Nephron progenitor cell (in vitro differentiated cells): ENCODE measurements at regions not wholly inside any gene's neighbourhood (a gene's known extent, or its start where the extent isn't known, plus 50 kb on each side); places are given as distances from the start of the nearest gene placed in this dataset.

Source experiments
- DNase-seq: peaks from one replicate; pipeline ENCODE4 v3.0.0; 2021
- H3K27ac Mint-ChIP-seq: 2 replicates; pipeline ENCODE4 v1.8.0; 2021; ENCODE audit warnings: mild to moderate bottlenecking, moderate library complexity, mixed read lengths
- H3K27me3 Mint-ChIP-seq: 2 replicates; pipeline ENCODE4 v1.8.0; 2021; ENCODE audit warnings: mild to moderate bottlenecking, low read depth, mixed read lengths; ENCODE audit not compliant: poor library complexity
- H3K36me3 Mint-ChIP-seq: 2 replicates; pipeline ENCODE4 v1.8.0; 2021; ENCODE audit warnings: low read depth, mixed read lengths
- H3K4me1 Mint-ChIP-seq: 2 replicates; pipeline ENCODE4 v1.8.0; 2021; ENCODE audit warnings: mixed read lengths
- H3K4me3 Mint-ChIP-seq: 2 replicates; pipeline ENCODE4 v1.8.0; 2021; ENCODE audit warnings: mild to moderate bottlenecking, moderate library complexity, mixed read lengths
- H3K9me3 Mint-ChIP-seq: 2 replicates; pipeline ENCODE4 v1.8.0; 2021; ENCODE audit warnings: mild to moderate bottlenecking, moderate library complexity, mixed read lengths
- TF ChIP-seq, protein P1 (sequence below): fragments of 200-600 bp; sonication (generic); IDR thresholded peaks from 2 replicates; pipeline ENCODE4 v1.5.0; 2021; ENCODE audit warnings: antibody characterized with exemption

GRCh38 chr15:29936353-29937049 is 114.2 kb upstream of the TJP1 start:
- Mint-ChIP-seq H3K27me3 (peaks cover 9% of the 10 kb centered on the region), H3K36me3 (no peaks in the 10 kb centered on the region), H3K9me3 (no peaks in the 10 kb centered on the region), H3K27ac (no peak overlapping the region), H3K4me1 (no peaks in the 10 kb centered on the region), H3K4me3 (no peak overlapping the region)
- no peak for DNase-seq
- TF ChIP-seq, protein P1, sequence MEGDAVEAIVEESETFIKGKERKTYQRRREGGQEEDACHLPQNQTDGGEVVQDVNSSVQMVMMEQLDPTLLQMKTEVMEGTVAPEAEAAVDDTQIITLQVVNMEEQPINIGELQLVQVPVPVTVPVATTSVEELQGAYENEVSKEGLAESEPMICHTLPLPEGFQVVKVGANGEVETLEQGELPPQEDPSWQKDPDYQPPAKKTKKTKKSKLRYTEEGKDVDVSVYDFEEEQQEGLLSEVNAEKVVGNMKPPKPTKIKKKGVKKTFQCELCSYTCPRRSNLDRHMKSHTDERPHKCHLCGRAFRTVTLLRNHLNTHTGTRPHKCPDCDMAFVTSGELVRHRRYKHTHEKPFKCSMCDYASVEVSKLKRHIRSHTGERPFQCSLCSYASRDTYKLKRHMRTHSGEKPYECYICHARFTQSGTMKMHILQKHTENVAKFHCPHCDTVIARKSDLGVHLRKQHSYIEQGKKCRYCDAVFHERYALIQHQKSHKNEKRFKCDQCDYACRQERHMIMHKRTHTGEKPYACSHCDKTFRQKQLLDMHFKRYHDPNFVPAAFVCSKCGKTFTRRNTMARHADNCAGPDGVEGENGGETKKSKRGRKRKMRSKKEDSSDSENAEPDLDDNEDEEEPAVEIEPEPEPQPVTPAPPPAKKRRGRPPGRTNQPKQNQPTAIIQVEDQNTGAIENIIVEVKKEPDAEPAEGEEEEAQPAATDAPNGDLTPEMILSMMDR, result no peak

GRCh38 chr15:29935296-29936004 is 113.2 kb upstream of the TJP1 start:
- H3K36me3 Mint-ChIP-seq, result no peaks in the 10 kb centered on the region
- peaks cover 6% of the 10 kb centered on the region for H3K27me3 Mint-ChIP-seq
- DNase-seq, result no peak
- no peaks in the 10 kb centered on the region for H3K9me3 Mint-ChIP-seq
- no peak overlapping the region for H3K4me3 Mint-ChIP-seq
- TF ChIP-seq, protein P1, result no peak
- H3K4me1 Mint-ChIP-seq, result no peaks in the 10 kb centered on the region
- no peak overlapping the region for H3K27ac Mint-ChIP-seq

DNA sequence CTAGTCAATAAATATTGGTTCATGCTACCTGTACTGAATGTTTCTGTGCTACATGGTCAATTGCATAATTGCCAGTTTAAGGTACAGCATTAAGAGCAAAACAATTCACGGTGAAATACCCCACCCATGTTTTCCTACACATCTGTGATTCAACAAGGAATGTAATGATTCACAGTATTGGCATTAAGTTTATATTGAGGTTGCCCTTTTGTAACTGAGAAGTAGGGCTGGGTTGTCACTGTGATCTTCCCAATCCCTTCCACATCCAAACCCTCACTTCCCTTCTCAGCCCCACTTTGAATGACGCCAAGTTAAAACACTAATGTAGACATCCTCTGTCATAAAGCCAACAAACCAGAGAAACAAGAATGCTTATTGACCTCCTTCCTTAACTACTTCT is 112.0 kb upstream of the TJP1 start:
- Mint-ChIP-seq H3K27ac (no peak overlapping the region), H3K27me3 (peaks cover 6% of the 10 kb centered on the region), H3K4me3 (no peak overlapping the region), H3K36me3 (no peaks in the 10 kb centered on the region), H3K4me1 (no peaks in the 10 kb centered on the region), H3K9me3 (no peaks in the 10 kb centered on the region)
- TF ChIP-seq, protein P1, result no peak
- no peak for DNase-seq

GRCh38 chr15:29933042-29933803 is 111.0 kb upstream of the TJP1 start:
- Mint-ChIP-seq H3K27me3 (peaks cover 6% of the 10 kb centered on the region), H3K27ac (no peak overlapping the region), H3K4me3 (no peak overlapping the region), H3K4me1 (no peaks in the 10 kb centered on the region), H3K9me3 (no peaks in the 10 kb centered on the region), H3K36me3 (no peaks in the 10 kb centered on the region)
- DNase-seq, result no peak
- TF ChIP-seq, protein P1, result no peak

DNA sequence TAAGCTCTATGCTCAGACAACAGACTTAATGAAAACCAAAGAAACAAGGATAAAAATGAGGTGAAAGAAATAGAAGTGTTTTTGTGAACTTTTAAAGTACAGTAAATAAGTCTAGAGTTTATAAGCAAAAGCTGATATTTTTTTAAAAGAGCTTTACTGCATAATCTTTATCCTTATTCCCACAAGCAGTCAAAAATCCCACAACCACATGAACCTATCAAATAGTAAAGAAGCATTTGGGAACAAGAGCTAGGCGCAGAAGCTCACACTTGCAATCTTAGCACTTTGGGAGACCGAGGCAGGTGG is 103.8 kb upstream of the TJP1 start:
- H3K27me3 Mint-ChIP-seq, result peaks cover 10% of the 10 kb centered on the region
- H3K9me3 Mint-ChIP-seq, result no peaks in the 10 kb centered on the region
- H3K4me1 Mint-ChIP-seq, result peaks cover 24% of the 10 kb centered on the region
- TF ChIP-seq, protein P1, result peak; percentile 24
- H3K36me3 Mint-ChIP-seq, result no peaks in the 10 kb centered on the region
- DNase-seq, result no peak
- H3K27ac Mint-ChIP-seq, result no peak overlapping the region
- H3K4me3 Mint-ChIP-seq, result no peak overlapping the region
